ENCODE measurements at regions not wholly inside any gene's neighbourhood (a gene's known extent, or its start where the extent isn't known, plus 50 kb on each side); places are given as distances from the start of the nearest gene placed in this dataset.

GRCh38 chr1:184285401-184286087 lies 101.3 kb upstream of the C1orf21 start:
- no peaks in the 10 kb centered on the region for H3K27me3 ChIP-seq
- no peak overlapping the region for H3K27ac ChIP-seq
- no peaks in the 10 kb centered on the region for H3K4me1 ChIP-seq (replicated peaks in 1 of 2)
- TF ChIP-seq POLR2A (IDR thresholded peaks at IDR 0.05) (no peak), CTCF (IDR thresholded peaks at IDR 0.05) (no peak)
- no peaks in the 10 kb centered on the region for H3K36me3 ChIP-seq (replicated peaks in 1 of 2)
- intact Hi-C loops (cut with DNase I), result no loop called here
- WGBS, 4 donors, result 93 to 97% (median 95%) methylated on average over 4 of the region's 4 CpGs
- H3K4me3 ChIP-seq, result no peak overlapping the region
- H3K9me3 ChIP-seq (replicated peaks in 1 of 3), result no peaks in the 10 kb centered on the region
- DNase-seq, result no peak

- DNase-seq, result no peak
- TF ChIP-seq CTCF (IDR thresholded peaks at IDR 0.05) (no peak), POLR2A (IDR thresholded peaks at IDR 0.05) (no peak)
- no peaks in the 10 kb centered on the region for H3K36me3 ChIP-seq (replicated peaks in 1 of 2)
- no peaks in the 10 kb centered on the region for H3K4me1 ChIP-seq (replicated peaks in 1 of 2)
- no peak overlapping the region for H3K27ac ChIP-seq
- no peaks in the 10 kb centered on the region for H3K9me3 ChIP-seq (replicated peaks in 1 of 3)
- H3K27me3 ChIP-seq, result no peaks in the 10 kb centered on the region
- H3K4me3 ChIP-seq, result no peak overlapping the region
- 72 to 94% (median 89%) methylated on average over 7 to 8 of the region's 8 CpGs for WGBS, 4 donors
- intact Hi-C loops (cut with DNase I), result no loop called here
These were observed 99.8 kb upstream of the C1orf21 start for GRCh38 chr1:184287001-184287400.

GRCh38 chr1:184289825-184290550 lies 96.8 kb upstream of the C1orf21 start:
- no peak for DNase-seq
- TF ChIP-seq CTCF (IDR thresholded peaks at IDR 0.05), result no peak
- no peak for TF ChIP-seq POLR2A (IDR thresholded peaks at IDR 0.05)
- no peaks in the 10 kb centered on the region for H3K4me1 ChIP-seq (replicated peaks in 1 of 2)
- H3K4me3 ChIP-seq, result no peak overlapping the region
- no peaks in the 10 kb centered on the region for H3K27me3 ChIP-seq
- WGBS, 4 donors, result 80 to 89% (median 87%) methylated on average over 3 to 5 of the region's 5 CpGs
- H3K36me3 ChIP-seq (replicated peaks in 1 of 2), result no peaks in the 10 kb centered on the region
- no peaks in the 10 kb centered on the region for H3K9me3 ChIP-seq (replicated peaks in 1 of 3)
- intact Hi-C loops (cut with DNase I), result no loop called here
- no peak overlapping the region for H3K27ac ChIP-seq

- TF ChIP-seq POLR2A (IDR thresholded peaks at IDR 0.05) (no peak), CTCF (IDR thresholded peaks at IDR 0.05) (no peak)
These were observed 95.1 kb upstream of the C1orf21 start for GRCh38 chr1:184291701-184292100.

More at GRCh38 chr1:184291701-184292100, 95.1 kb upstream of the C1orf21 start:
- no peaks in the 10 kb centered on the region for H3K9me3 ChIP-seq (replicated peaks in 1 of 3)
- no peaks in the 10 kb centered on the region for H3K27me3 ChIP-seq
- H3K4me1 ChIP-seq (replicated peaks in 1 of 2), result peaks cover 7 to 8% of the 10 kb centered on the region in 2 donors
- H3K36me3 ChIP-seq (replicated peaks in 1 of 2), result no peaks in the 10 kb centered on the region
- H3K4me3 ChIP-seq, result no peak overlapping the region
- intact Hi-C loops (cut with DNase I), result no loop called here
- H3K27ac ChIP-seq, result no peak overlapping the region
- WGBS, 4 donors, result 80 to 96% (median 84%) methylated on average over 3 of the region's 3 CpGs
- DNase-seq, result no peak
